ENCODE measurements at regions not wholly inside any gene's neighbourhood (a gene's known extent, or its start where the extent isn't known, plus 50 kb on each side); places are given as distances from the start of the nearest gene placed in this dataset.

DNA sequence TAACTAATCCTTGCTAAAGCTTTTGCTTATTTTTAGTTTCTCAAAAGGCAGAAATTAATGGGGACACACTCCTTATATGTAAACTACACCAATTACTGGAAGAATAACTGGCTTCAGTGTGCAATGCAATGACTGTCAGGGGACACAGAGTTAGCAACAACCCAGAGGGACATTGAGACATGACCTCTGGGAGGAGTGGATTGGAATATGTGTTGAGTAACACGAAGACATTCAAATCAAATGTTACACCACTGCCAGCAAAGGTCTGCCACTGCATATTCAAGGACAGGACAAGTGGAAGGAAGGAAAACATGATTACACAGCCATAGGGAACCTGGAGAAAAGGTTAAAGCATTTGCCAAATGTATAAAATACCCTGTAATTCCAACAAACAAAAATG, 240.1 kb upstream of the FSTL5 start:
- DNase-seq (no peak), ATAC-seq (peak; percentile 65 to 97 (median 83))
- no peak overlapping the region for H3K4me3 ChIP-seq
- intact Hi-C loops (cut with DNase I), result no loop called here
- whole genome bisulfite sequencing, 4 donors, result 13 to 17% (median 16%) methylated on average over 1 of the region's 1 CpG
- no peak overlapping the region for H3K27ac ChIP-seq
- H3K27me3 ChIP-seq, result no peaks in the 10 kb centered on the region
- no peak for TF ChIP-seq POLR2A (IDR thresholded peaks at IDR 0.05)
- TF ChIP-seq, protein P1, sequence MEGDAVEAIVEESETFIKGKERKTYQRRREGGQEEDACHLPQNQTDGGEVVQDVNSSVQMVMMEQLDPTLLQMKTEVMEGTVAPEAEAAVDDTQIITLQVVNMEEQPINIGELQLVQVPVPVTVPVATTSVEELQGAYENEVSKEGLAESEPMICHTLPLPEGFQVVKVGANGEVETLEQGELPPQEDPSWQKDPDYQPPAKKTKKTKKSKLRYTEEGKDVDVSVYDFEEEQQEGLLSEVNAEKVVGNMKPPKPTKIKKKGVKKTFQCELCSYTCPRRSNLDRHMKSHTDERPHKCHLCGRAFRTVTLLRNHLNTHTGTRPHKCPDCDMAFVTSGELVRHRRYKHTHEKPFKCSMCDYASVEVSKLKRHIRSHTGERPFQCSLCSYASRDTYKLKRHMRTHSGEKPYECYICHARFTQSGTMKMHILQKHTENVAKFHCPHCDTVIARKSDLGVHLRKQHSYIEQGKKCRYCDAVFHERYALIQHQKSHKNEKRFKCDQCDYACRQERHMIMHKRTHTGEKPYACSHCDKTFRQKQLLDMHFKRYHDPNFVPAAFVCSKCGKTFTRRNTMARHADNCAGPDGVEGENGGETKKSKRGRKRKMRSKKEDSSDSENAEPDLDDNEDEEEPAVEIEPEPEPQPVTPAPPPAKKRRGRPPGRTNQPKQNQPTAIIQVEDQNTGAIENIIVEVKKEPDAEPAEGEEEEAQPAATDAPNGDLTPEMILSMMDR (IDR thresholded peaks at IDR 0.05), result no peak
- H3K36me3 ChIP-seq, result no peaks in the 10 kb centered on the region
- H3K4me1 ChIP-seq, result no peaks in the 10 kb centered on the region
- H3K9me3 ChIP-seq, result peaks cover 0 to 8% (median 0%) of the 10 kb centered on the region in 12 donors

DNA sequence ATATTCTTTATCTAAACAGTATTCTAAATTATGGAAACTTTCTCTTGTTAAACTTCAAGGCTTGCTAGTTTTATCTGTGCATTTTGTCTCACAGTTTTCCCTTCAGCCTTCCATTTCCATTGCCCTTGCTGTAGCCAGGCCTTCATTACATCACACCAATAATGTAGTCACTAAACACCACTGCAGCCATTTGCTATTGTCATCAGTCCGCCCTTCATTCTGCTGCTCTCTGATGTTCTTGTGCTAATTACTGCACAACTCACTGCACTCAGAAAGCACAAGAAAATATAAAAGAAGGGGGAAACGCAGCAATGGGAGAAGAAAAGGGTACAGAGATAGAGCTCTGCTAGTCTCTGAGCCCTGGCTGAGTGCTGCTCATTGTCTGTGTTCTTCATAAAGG, 239.6 kb upstream of the FSTL5 start:
- no peak overlapping the region for H3K27ac ChIP-seq
- intact Hi-C loops (cut with DNase I), result no loop called here
- no peaks in the 10 kb centered on the region for H3K4me1 ChIP-seq
- H3K27me3 ChIP-seq, result no peaks in the 10 kb centered on the region
- ATAC-seq (no peak), DNase-seq (no peak)
- H3K36me3 ChIP-seq, result no peaks in the 10 kb centered on the region
- TF ChIP-seq POLR2A (IDR thresholded peaks at IDR 0.05), result no peak
- TF ChIP-seq, protein P1 (IDR thresholded peaks at IDR 0.05), result no peak
- H3K4me3 ChIP-seq, result no peak overlapping the region
- WGBS, 4 donors, result 85 to 93% (median 91%) methylated on average over 2 of the region's 2 CpGs
- peaks cover 0 to 8% (median 0%) of the 10 kb centered on the region in 12 donors for H3K9me3 ChIP-seq

DNA sequence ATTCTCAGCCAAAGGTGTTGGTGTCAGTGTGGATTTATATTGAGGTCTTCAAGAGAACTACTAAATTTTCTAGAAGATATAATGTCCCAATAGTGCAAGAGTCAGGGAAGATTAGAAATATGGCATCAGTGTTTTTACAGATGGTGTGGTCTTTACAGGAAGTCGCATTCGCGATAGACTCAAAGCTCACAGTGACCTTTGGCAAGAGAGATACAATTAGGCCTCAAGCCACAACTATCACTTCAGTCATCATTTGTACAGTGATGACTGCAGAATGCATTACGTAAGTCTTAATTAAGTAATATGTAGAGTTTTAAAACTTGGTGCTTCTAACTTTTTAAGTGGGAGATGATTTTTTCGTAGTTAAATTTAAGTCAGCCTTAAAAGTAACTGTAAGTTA, 237.2 kb upstream of the FSTL5 start:
- 62 to 70% (median 68%) methylated on average over 5 of the region's 5 CpGs for WGBS, 4 donors
- H3K36me3 ChIP-seq, result no peaks in the 10 kb centered on the region
- TF ChIP-seq POLR2A (IDR thresholded peaks at IDR 0.05), result no peak
- TF ChIP-seq, protein P1 (IDR thresholded peaks at IDR 0.05), result no peak
- DNase-seq, result no peak
- peak in 1 of 4 donors; percentile 39 for ATAC-seq
- no peaks in the 10 kb centered on the region for H3K4me1 ChIP-seq
- no peak overlapping the region for H3K4me3 ChIP-seq
- intact Hi-C loops (cut with DNase I), result no loop called here
- H3K27me3 ChIP-seq, result no peaks in the 10 kb centered on the region
- peaks cover 0 to 8% (median 0%) of the 10 kb centered on the region in 12 donors for H3K9me3 ChIP-seq
- H3K27ac ChIP-seq, result no peak overlapping the region

DNA sequence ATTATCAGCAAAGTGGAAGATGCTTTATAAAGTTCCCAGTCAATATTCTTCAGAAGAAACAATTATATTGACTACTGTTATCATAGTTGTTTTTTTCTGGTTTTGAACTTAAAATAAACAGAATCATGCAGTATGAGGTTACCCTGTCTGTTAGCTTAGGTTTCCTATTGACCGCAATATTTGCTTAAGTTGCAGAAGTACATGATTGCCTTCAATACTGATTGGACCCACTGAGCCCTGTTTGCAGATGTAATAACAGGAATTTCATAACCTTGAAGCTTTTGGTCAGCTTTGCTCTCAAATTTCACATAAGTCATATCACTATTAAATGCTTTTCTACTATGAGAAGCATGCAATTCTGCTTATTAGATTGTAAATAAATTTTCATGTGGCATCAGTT, 229.1 kb upstream of the FSTL5 start:
- no peaks in the 10 kb centered on the region for H3K9me3 ChIP-seq
- H3K4me3 ChIP-seq, result no peak overlapping the region
- intact Hi-C loops (cut with DNase I), result no loop called here
- ATAC-seq (no peak), DNase-seq (no peak)
- H3K27ac ChIP-seq, result no peak overlapping the region
- TF ChIP-seq POLR2A (IDR thresholded peaks at IDR 0.05), result no peak
- TF ChIP-seq, protein P1 (IDR thresholded peaks at IDR 0.05), result no peak
- no peaks in the 10 kb centered on the region for H3K4me1 ChIP-seq
- H3K36me3 ChIP-seq, result no peaks in the 10 kb centered on the region
- 97 to 99% (median 97%) methylated on average over 1 of the region's 1 CpG for WGBS, 4 donors
- H3K27me3 ChIP-seq, result no peaks in the 10 kb centered on the region
